HG03097 (cell line): ENCODE measurements at regions not wholly inside any gene's neighbourhood (a gene's known extent, or its start where the extent isn't known, plus 50 kb on each side); places are given as distances from the start of the nearest gene placed in this dataset.

ENCODE experiments used
- ATAC-seq: cut with Tn5 transposase; IDR thresholded peaks from one replicate; pipeline ENCODE4 v1.9.1; 2021; ENCODE audit not compliant: unreplicated experiment, low FRiP score

- no peak for ATAC-seq
Measured at GRCh38 chr2:64359892-64360657, 93.9 kb upstream of the LGALSL start.

- no peak for ATAC-seq
Measured at GRCh38 chr2:64361151-64361938, 92.6 kb upstream of the LGALSL start.

- ATAC-seq = no peak
Measured at GRCh38 chr2:64362562-64363026, 91.4 kb upstream of the LGALSL start.

- no peak for ATAC-seq
Measured at GRCh38 chr2:64363140-64363539, 90.8 kb upstream of the LGALSL start.

GRCh38 chr2:64363848-64364247, 90.1 kb upstream of the LGALSL start:
- ATAC-seq = no peak

GRCh38 chr2:64367444-64368232, 86.3 kb upstream of the LGALSL start:
- ATAC-seq = no peak

GRCh38 chr2:64369706-64370105, 84.3 kb upstream of the LGALSL start:
- ATAC-seq = no peak

GRCh38 chr2:64371727-64372126, 82.2 kb upstream of the LGALSL start:
- no peak for ATAC-seq

GRCh38 chr2:64374686-64375085, 79.3 kb upstream of the LGALSL start:
- ATAC-seq = no peak

GRCh38 chr2:64376926-64377325, 77.0 kb upstream of the LGALSL start:
- no peak for ATAC-seq

GRCh38 chr2:64379186-64379585, 74.8 kb upstream of the LGALSL start:
- ATAC-seq = no peak

- ATAC-seq = no peak
Measured at GRCh38 chr2:64380853-64381527, 73.0 kb upstream of the LGALSL start.

GRCh38 chr2:64383016-64383591, 70.9 kb upstream of the LGALSL start:
- ATAC-seq = no peak

GRCh38 chr2:64383881-64384280, 70.1 kb upstream of the LGALSL start:
- ATAC-seq = no peak

GRCh38 chr2:64386676-64387075, 67.3 kb upstream of the LGALSL start:
- ATAC-seq = no peak

GRCh38 chr2:64390586-64390985, 63.4 kb upstream of the LGALSL start:
- no peak for ATAC-seq

- ATAC-seq = no peak
Measured at GRCh38 chr2:64391424-64391823, 62.5 kb upstream of the LGALSL start.

GRCh38 chr2:64391940-64392339, 62.0 kb upstream of the LGALSL start:
- no peak for ATAC-seq

GRCh38 chr2:64392529-64392928, 61.4 kb upstream of the LGALSL start:
- ATAC-seq = no peak

- no peak for ATAC-seq
Measured at GRCh38 chr2:64393383-64394010, 60.5 kb upstream of the LGALSL start.
